GM12878 (cell line): ENCODE measurements at regions not wholly inside any gene's neighbourhood (a gene's known extent, or its start where the extent isn't known, plus 50 kb on each side); places are given as distances from the start of the nearest gene placed in this dataset.

Experiments used
- ATAC-seq: fragments of 200-7000 bp; cut with Tn5 transposase; 3 replicates; pipeline ENCODE4 v1.9.1; 2020; ENCODE audit warnings: mild to moderate bottlenecking, moderate library complexity
- BruUV-seq: library from RNA; stranded (reverse); fragments of 400-500 nt; replicated peaks from 2 replicates; lab custom pipeline; 2021; lab: Mats Ljungman, UMichigan
- CTCF ChIA-PET: fragments of 300-600 bp; sonication (Branson Sonifier 250); formaldehyde crosslinking; extraction: SDS; loops from one replicate; lab custom pipeline; 2021; ENCODE audit warnings: inconsistent platforms; lab: Yijun Ruan, JAX
- POLR2A ChIA-PET: fragments of 350-600 bp; formaldehyde crosslinking; extraction: SDS; loops from one replicate; lab custom pipeline; 2021; ENCODE audit warnings: inconsistent platforms; lab: Charles Lee
- RAD21 ChIA-PET: fragments of 300-600 bp; sonication (Branson Sonifier 250); formaldehyde crosslinking; loops from one replicate; lab custom pipeline; 2023; ENCODE audit warnings: antibody characterized with exemption; ENCODE audit not compliant: unreplicated experiment; lab: Charles Lee
- SMC1A ChIA-PET: fragments of 300-600 bp; sonication (Branson Sonifier 250); formaldehyde crosslinking; loops from one replicate; lab custom pipeline; 2023; ENCODE audit not compliant: unreplicated experiment, uncharacterized antibody; lab: Charles Lee
- DNase-seq: peaks from one replicate; pipeline ENCODE4 v3.0.0-alpha.2; 2011; ENCODE audit warnings: low read depth, low spot score
- FAIRE-seq: peaks from 3 replicates; lab custom pipeline; 2011; peaks lifted over from hg19 to GRCh38; lab: Jason Lieb, UNC
- H2AFZ ChIP-seq: 2 replicates; pipeline ENCODE4 v1.6.0; 2011; ENCODE audit warnings: low read depth, low read length, control low read depth; ENCODE audit not compliant: control insufficient read depth
- H3K27ac ChIP-seq: 2 replicates; pipeline ENCODE4 v1.5.1; 2011; ENCODE audit warnings: control low read depth; ENCODE audit not compliant: control insufficient read depth, insufficient read depth
- H3K27me3 ChIP-seq, 2 experiments: replicated peaks in 1 of 2; 2 replicates each; pipeline versions ENCODE4 v1.6.0 to v1.6.1; 2011; ENCODE audit warnings: low read length in 1 of 2; ENCODE audit not compliant: control insufficient read depth in 2 of 2, insufficient read depth in 2 of 2
- H3K36me3 ChIP-seq, 2 experiments: 2 replicates each; pipeline ENCODE4 v1.5.1; 2011; ENCODE audit warnings: low read length in 1 of 2; ENCODE audit not compliant: control insufficient read depth in 2 of 2, insufficient read depth in 2 of 2
- H3K4me1 ChIP-seq: 2 replicates; pipeline ENCODE4 v1.6.1; 2011; ENCODE audit warnings: mild to moderate bottlenecking, low read length, moderate library complexity, mixed read lengths; ENCODE audit not compliant: control insufficient read depth, insufficient read depth
- H3K4me2 ChIP-seq: 2 replicates; pipeline ENCODE4 v1.6.0; 2011; ENCODE audit warnings: control low read depth; ENCODE audit not compliant: control insufficient read depth, insufficient read depth
- H3K4me3 ChIP-seq: fragments of 200-600 bp; sonication (generic); 2 replicates; pipeline ENCODE4 v1.5.1; 2016
- H3K79me2 ChIP-seq: 2 replicates; pipeline ENCODE4 v1.6.0; 2011; ENCODE audit warnings: low read length; ENCODE audit not compliant: control insufficient read depth, insufficient read depth
- H3K9ac ChIP-seq: 2 replicates; pipeline ENCODE4 v1.8.0; 2011; ENCODE audit warnings: low read length, control low read depth, mixed read lengths; ENCODE audit not compliant: control insufficient read depth, insufficient read depth
- H3K9me3 ChIP-seq: replicated peaks from 3 replicates; pipeline ENCODE4 v1.5.1; 2011; ENCODE audit warnings: mild to moderate bottlenecking, low read length; ENCODE audit not compliant: control insufficient read depth, insufficient read depth
- H4K20me1 ChIP-seq: 2 replicates; pipeline ENCODE4 v1.6.0; 2011; ENCODE audit not compliant: control insufficient read depth, insufficient read depth
- BRCA1 ChIP-seq: IDR thresholded peaks from 2 replicates; pipeline ENCODE4 v1.6.1; 2011; ENCODE audit warnings: low read depth, low read length, improper control_type of control experiment
- CBFB ChIP-seq: IDR thresholded peaks from 2 replicates; pipeline ENCODE4 v1.6.1; 2016; ENCODE audit warnings: antibody characterized with exemption, low read depth
- CEBPB ChIP-seq, 2 experiments: fragments of 150-350 bp in 1 of 2; IDR thresholded peaks; 2 replicates each; pipeline ENCODE4 v1.6.1; 2012 to 2014; ENCODE audit warnings: low read depth in 2 of 2, low read length in 2 of 2, borderline replicate concordance in 1 of 2, inconsistent platforms in 1 of 2
- CHD1 ChIP-seq: IDR thresholded peaks from 2 replicates; pipeline ENCODE4 v1.6.1; 2012; ENCODE audit warnings: low read depth, low read length, improper control_type of control experiment
- ESRRA ChIP-seq: IDR thresholded peaks from 2 replicates; pipeline ENCODE4 v1.6.1; 2012; ENCODE audit warnings: mild to moderate bottlenecking, low read length, improper control_type of control experiment
- HDAC6 ChIP-seq: fragments of 200-600 bp; sonication (generic); IDR thresholded peaks from one replicate; pipeline ENCODE4 v1.8.0; 2017; ENCODE audit warnings: antibody characterized with exemption; ENCODE audit not compliant: unreplicated experiment
- HDGF ChIP-seq: fragments of 450-650 bp; IDR thresholded peaks from 2 replicates; pipeline ENCODE4 v1.6.1; 2016; ENCODE audit warnings: antibody characterized with exemption
- KLF5 ChIP-seq: fragments of 450-650 bp; IDR thresholded peaks from 2 replicates; pipeline ENCODE4 v1.6.1; 2014; ENCODE audit warnings: mild to moderate bottlenecking; ENCODE audit not compliant: partially characterized antibody
- NR2F1 ChIP-seq: fragments of 450-650 bp; conservative IDR thresholded peaks from 2 replicates; pipeline ENCODE4 v1.6.1; 2017; ENCODE audit warnings: mild to moderate bottlenecking
- PBX3 ChIP-seq: IDR thresholded peaks from 2 replicates; pipeline ENCODE4 v1.6.1; 2011; ENCODE audit warnings: mild to moderate bottlenecking, low read depth, low read length, moderate library complexity; ENCODE audit not compliant: insufficient replicate concordance
- POLR2A ChIP-seq: IDR thresholded peaks from 2 replicates; pipeline ENCODE4 v1.6.1; 2011; ENCODE audit warnings: low read depth, mild to moderate bottlenecking, low read length
- RFX5 ChIP-seq: IDR thresholded peaks from 2 replicates; pipeline ENCODE4 v1.6.1; 2011; ENCODE audit warnings: low read depth, low read length, improper control_type of control experiment
- SP1 ChIP-seq: IDR thresholded peaks from one replicate; pipeline ENCODE4 v1.6.1; 2011; ENCODE audit warnings: low read depth, low read length
- YY1 ChIP-seq: IDR thresholded peaks from 2 replicates; pipeline ENCODE4 v1.6.1; 2011; ENCODE audit warnings: low read depth, mild to moderate bottlenecking, low read length
- ZBTB40 ChIP-seq: fragments of 450-650 bp; IDR thresholded peaks from 2 replicates; pipeline ENCODE4 v1.6.1; 2016; ENCODE audit warnings: mild to moderate bottlenecking, moderate library complexity, borderline replicate concordance
- ZNF274 ChIP-seq: IDR thresholded peaks from one replicate; pipeline ENCODE4 v1.8.0; 2011; ENCODE audit not compliant: insufficient read length, insufficient read depth
- WGBS: methylation state at CpG from one replicate; pipeline ENCODE4 v1.1.6; 2016; ENCODE audit warnings: low lambda C conversion rate; ENCODE audit not compliant: insufficient replicate concordance, insufficient coverage; ENCODE audit errors: missing lambda C conversion rate; 5-methylcytosine and 5-hydroxymethylcytosine counted together
- in situ Hi-C: fragments of 300-500 bp; cut with MboI; formaldehyde crosslinking; loops from 9 replicates; pipeline ENCODE4 v1.14.3; 2018; ENCODE audit warnings: mixed read lengths
- intact Hi-C: fragments of 100-400 bp; cut with micrococcal nuclease; formaldehyde crosslinking; loops from one replicate; pipeline ENCODE4 v1.14.2; 2022; ENCODE audit not compliant: unreplicated experiment

- BruUV-seq, result no TSS peak
- H3K9me3 ChIP-seq, result no peaks in the 10 kb centered on the region
- H3K79me2 ChIP-seq, result no peaks in the 10 kb centered on the region
- H3K27ac ChIP-seq, result no peak overlapping the region
- H3K4me1 ChIP-seq, result no peaks in the 10 kb centered on the region
- ChIA-PET RAD21 (no interaction called here), CTCF (no interaction called here), POLR2A (no interaction called here), SMC1A (interaction anchor here (0.8 kb wide), 1 partner anchor 12 kb away, joined by 3 read pairs; no protein-coding TSS in a partner anchor)
- WGBS, result 8% methylated on average over 2 of the region's 2 CpGs
- no peak overlapping the region for H3K9ac ChIP-seq
- ATAC-seq (no peak), FAIRE-seq (no peak), DNase-seq (no peak)
- H4K20me1 ChIP-seq, result no peaks in the 10 kb centered on the region
- intact Hi-C loops, result no loop called here
- TF ChIP-seq ESRRA (no peak), NR2F1 (no peak), CHD1 (no peak), RFX5 (no peak)
- TF ChIP-seq, all 136 proteins: peak for 0
- H2AFZ ChIP-seq, result no peak overlapping the region
- H3K4me2 ChIP-seq, result no peak overlapping the region
- H3K36me3 ChIP-seq, result no peaks in the 10 kb centered on the region
- in situ Hi-C loops, result no loop called here
- no peak overlapping the region for H3K4me3 ChIP-seq
- H3K27me3 ChIP-seq, result no peaks in the 10 kb centered on the region
These were observed 828.5 kb upstream of the ADAMTS5 start for GRCh38 chr21:27795418-27795817.

- Histone ChIP-seq H3K9me3 (no peaks in the 10 kb centered on the region), H3K4me3 (no peak overlapping the region), H3K9ac (no peak overlapping the region), H3K27ac (no peak overlapping the region), H4K20me1 (no peaks in the 10 kb centered on the region), H2AFZ (no peak overlapping the region), H3K4me2 (no peak overlapping the region), H3K4me1 (no peaks in the 10 kb centered on the region), H3K27me3 (no peaks in the 10 kb centered on the region), H3K79me2 (no peaks in the 10 kb centered on the region), H3K36me3 (no peaks in the 10 kb centered on the region)
- POLR2A ChIA-PET, result no interaction called here
- DNase-seq (no peak), ATAC-seq (no peak), FAIRE-seq (no peak)
- WGBS, result 0% methylated on average over 1 of the region's 1 CpG
- intact Hi-C loops (no loop called here), in situ Hi-C loops (no loop called here)
- CTCF ChIA-PET, result no interaction called here
- RAD21 ChIA-PET, result no interaction called here
- SMC1A ChIA-PET, result no interaction called here
- no TSS peak for BruUV-seq
- TF ChIP-seq YY1 (no peak), KLF5 (no peak), CBFB (no peak), ZBTB40 (no peak), POLR2A (no peak), CEBPB (IDR thresholded peaks at IDR 0.05; ENCODE audit: borderline replicate concordance in 1 of 2, low read depth in 2 of 2, low read length in 2 of 2) (no peak), BRCA1 (no peak), SP1 (no peak), PBX3 (no peak), HDAC6 (no peak), HDGF (no peak), ZNF274 (no peak)
These were observed 827.0 kb upstream of the ADAMTS5 start for GRCh38 chr21:27793901-27794300.
